ENCODE measurements at regions not wholly inside any gene's neighbourhood (a gene's known extent, or its start where the extent isn't known, plus 50 kb on each side); places are given as distances from the start of the nearest gene placed in this dataset.

DNA sequence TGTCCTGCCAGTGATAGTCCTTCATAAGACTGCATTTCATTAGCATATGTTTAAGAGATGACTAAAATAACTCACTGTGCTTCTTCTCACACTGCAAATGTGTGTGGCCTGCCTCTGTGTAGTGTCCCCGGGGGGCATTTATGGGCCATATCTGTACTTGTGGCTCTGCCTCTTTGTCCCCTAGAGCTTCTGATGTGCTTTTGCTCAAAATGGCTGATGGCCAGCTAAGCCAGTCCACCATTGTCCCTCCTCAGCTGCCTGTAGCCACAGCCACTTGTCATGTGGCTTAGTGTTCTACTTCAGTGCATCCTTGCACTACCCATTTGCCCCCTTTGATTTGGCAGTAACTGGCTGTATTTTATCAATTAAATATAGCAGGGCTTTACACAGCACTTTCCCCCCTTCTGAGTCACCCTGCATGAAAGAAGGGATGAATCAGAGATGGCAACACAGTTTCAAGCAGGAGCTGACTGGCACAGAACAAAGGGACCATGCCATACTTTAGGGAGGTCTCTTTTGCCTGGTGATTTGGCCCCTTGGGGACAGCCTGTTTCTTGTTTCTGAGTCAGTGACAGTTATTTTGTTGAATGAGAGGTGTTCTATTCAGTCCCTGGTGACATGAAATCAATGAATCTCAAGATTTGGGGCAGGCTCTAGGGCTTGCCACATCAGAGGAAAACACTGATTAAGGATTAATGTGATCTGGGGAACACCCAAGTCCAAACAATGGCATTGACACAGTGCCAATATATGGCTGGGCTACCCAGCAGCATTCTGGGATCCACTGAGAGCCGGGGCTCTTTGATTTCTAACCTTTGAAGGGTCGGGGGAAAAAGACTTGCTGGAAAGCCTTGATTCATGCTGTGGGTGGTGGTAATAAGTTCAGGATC is 245.5 kb downstream of the SMARCA2 start:
- in situ Hi-C loops (cut with MboI; ENCODE audit: low sequenced_read_pairs, unreplicated experiment), result no loop called here
- TF ChIP-seq CTCF (IDR thresholded peaks at IDR 0.05; ENCODE audit: borderline replicate concordance, control extremely low read depth, extremely low read depth, insufficient read depth, missing control alignments), result no peak
- DNase-seq (ENCODE audit: low spot score), result no peak

DNA sequence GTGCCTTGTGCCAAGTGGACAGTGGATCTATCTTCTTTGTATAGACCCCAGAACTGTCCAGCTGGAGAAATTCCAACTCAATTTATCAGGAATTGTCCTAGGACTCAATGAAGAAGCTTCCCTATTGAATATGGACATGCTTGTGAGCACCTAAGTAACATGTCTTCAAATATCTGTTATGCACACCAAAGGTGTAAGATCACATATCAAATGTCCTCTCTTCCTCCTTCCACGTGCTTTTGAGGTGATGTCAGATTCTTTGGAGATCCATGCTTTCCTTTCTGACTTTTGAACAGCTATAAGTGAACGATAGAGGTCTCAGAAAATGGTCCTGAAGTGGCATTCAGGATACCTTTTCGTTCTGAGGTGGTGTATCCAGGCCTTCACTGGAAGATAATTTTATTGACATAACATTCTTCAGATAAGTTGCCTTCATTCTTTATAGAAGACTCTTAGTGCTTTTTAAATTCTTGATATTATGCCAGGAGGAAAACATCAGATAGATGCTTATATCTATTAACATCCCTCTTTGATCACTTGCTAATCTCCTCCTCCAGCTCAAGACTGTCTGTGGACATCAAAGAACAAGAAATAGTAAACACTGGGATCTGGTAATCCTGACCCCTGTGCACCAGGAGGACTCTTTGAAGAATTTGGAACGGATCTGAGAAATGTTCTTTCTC is 246.4 kb downstream of the SMARCA2 start:
- no peak for TF ChIP-seq CTCF (IDR thresholded peaks at IDR 0.05; ENCODE audit: borderline replicate concordance, control extremely low read depth, extremely low read depth, insufficient read depth, missing control alignments)
- DNase-seq (ENCODE audit: low spot score), result no peak
- in situ Hi-C loops (cut with MboI; ENCODE audit: low sequenced_read_pairs, unreplicated experiment), result no loop called here

DNA sequence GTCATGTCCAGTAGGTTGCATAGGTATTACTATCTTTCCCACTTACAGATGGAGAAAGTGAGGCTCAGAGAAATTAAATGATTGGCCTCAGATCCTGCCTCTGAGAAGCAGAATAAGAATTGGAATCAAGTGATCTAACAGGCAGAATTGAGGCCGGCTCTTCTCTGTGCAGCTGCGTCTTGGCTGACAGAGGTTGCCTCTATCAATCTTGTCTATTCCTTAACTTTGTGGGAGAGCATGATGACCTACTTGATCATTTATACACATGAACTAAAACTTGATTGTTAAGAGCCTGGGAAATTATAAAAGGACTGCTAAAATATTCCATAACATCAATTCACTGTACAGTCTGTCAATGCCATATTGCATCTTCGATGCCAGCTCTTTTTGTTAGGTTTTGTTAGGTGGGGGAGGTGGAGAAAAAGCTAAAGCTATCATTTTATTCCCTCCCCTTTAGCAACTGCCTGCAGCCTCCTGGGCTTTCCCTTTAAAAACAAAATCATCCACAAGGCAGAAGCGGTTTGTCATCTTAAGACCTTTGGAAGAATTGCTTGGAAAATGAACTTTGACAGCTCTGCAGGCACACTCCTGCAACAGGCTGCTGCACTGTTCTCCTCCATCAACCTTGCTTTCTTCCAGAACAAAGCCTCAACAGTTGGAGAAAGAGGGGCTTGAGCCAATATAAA is 247.4 kb downstream of the SMARCA2 start:
- DNase-seq (ENCODE audit: low spot score), result no peak
- no peak for TF ChIP-seq CTCF (IDR thresholded peaks at IDR 0.05; ENCODE audit: borderline replicate concordance, control extremely low read depth, extremely low read depth, insufficient read depth, missing control alignments)
- in situ Hi-C loops (cut with MboI; ENCODE audit: low sequenced_read_pairs, unreplicated experiment), result no loop called here

- TF ChIP-seq CTCF (IDR thresholded peaks at IDR 0.05; ENCODE audit: borderline replicate concordance, control extremely low read depth, extremely low read depth, insufficient read depth, missing control alignments), result no peak
- in situ Hi-C loops (cut with MboI; ENCODE audit: low sequenced_read_pairs, unreplicated experiment), result no loop called here
- no peak for DNase-seq (ENCODE audit: low spot score)
Observed at GRCh38 chr9:2263111-2263510, 248.0 kb downstream of the SMARCA2 start.

DNA sequence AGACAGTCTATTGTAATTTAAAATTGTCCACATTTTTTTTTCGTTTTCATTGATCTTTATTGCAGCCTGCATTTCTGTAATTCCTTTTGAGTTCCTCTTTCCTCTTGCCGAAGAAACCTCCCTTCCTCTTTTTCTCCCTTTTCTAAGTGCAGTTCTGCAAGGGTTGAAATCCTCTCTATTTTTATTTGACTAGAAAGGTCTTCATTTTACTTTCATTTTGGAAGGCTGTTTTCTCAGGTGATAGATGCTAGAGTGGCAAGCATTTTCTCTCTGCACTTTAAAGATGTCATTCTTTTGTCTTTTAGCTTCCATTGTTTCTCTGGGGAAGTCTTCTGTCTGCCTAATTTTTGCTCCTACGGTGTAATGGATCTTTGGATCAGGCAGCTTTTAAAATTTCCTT is 248.5 kb downstream of the SMARCA2 start:
- DNase-seq (ENCODE audit: low spot score), result no peak
- in situ Hi-C loops (cut with MboI; ENCODE audit: low sequenced_read_pairs, unreplicated experiment), result no loop called here
- no peak for TF ChIP-seq CTCF (IDR thresholded peaks at IDR 0.05; ENCODE audit: borderline replicate concordance, control extremely low read depth, extremely low read depth, insufficient read depth, missing control alignments)

GRCh38 chr9:2264081-2264480 is 248.9 kb downstream of the SMARCA2 start:
- DNase-seq (ENCODE audit: low spot score), result no peak
- in situ Hi-C loops (cut with MboI; ENCODE audit: low sequenced_read_pairs, unreplicated experiment), result no loop called here
- no peak for TF ChIP-seq CTCF (IDR thresholded peaks at IDR 0.05; ENCODE audit: borderline replicate concordance, control extremely low read depth, extremely low read depth, insufficient read depth, missing control alignments)

Measured in GM13976 (cell line).